GM19397 (cell line): ENCODE measurements at regions not wholly inside any gene's neighbourhood (a gene's known extent, or its start where the extent isn't known, plus 50 kb on each side); places are given as distances from the start of the nearest gene placed in this dataset.
"Not testable (repeated sequence)": the region's sequence is repeated elsewhere in the genome, so short reads cannot be mapped to it uniquely, and the experiment has no call there.

ENCODE experiments used
- ATAC-seq: cut with Tn5 transposase; IDR thresholded peaks from one replicate; pipeline ENCODE4 v1.9.1; 2021; ENCODE audit warnings: mild to moderate bottlenecking, moderate library complexity; ENCODE audit not compliant: unreplicated experiment

- ATAC-seq = no peak
Measured at GRCh38 chr6:147951726-147952125, 390.9 kb upstream of the SASH1 start.

- no peak for ATAC-seq
Measured at GRCh38 chr6:147954938-147955337, 387.7 kb upstream of the SASH1 start.

- ATAC-seq = no peak
Measured at GRCh38 chr6:147958683-147959082, 384.0 kb upstream of the SASH1 start.

- ATAC-seq = no peak
Measured at GRCh38 chr6:147961481-147962141, 381.0 kb upstream of the SASH1 start.

- not testable (repeated sequence) for ATAC-seq
Measured at GRCh38 chr6:147965448-147965847, 377.2 kb upstream of the SASH1 start.

- no peak for ATAC-seq
Measured at GRCh38 chr6:147970970-147971369, 371.7 kb upstream of the SASH1 start.

GRCh38 chr6:147972448-147972847 lies 370.2 kb upstream of the SASH1 start:
- no peak for ATAC-seq

GRCh38 chr6:147973806-147974205 lies 368.8 kb upstream of the SASH1 start:
- no peak for ATAC-seq

GRCh38 chr6:147974376-147974775 lies 368.3 kb upstream of the SASH1 start:
- no peak for ATAC-seq

- no peak for ATAC-seq
Measured at GRCh38 chr6:147977851-147978465, 364.7 kb upstream of the SASH1 start.

- ATAC-seq = no peak
Measured at GRCh38 chr6:147979966-147980365, 362.7 kb upstream of the SASH1 start.

- ATAC-seq = no peak
Measured at GRCh38 chr6:147983581-147984366, 358.9 kb upstream of the SASH1 start.

GRCh38 chr6:147986846-147987245 lies 355.8 kb upstream of the SASH1 start:
- no peak for ATAC-seq

- no peak for ATAC-seq
Measured at GRCh38 chr6:147990159-147990558, 352.5 kb upstream of the SASH1 start.

- no peak for ATAC-seq
Measured at GRCh38 chr6:147991961-147992360, 350.7 kb upstream of the SASH1 start.

GRCh38 chr6:147999001-147999540 lies 343.6 kb upstream of the SASH1 start:
- ATAC-seq = no peak

- ATAC-seq = no peak
Measured at GRCh38 chr6:148001844-148002642, 340.6 kb upstream of the SASH1 start.

GRCh38 chr6:148004651-148005050 lies 338.0 kb upstream of the SASH1 start:
- no peak for ATAC-seq

- no peak for ATAC-seq
Measured at GRCh38 chr6:148005806-148006205, 336.8 kb upstream of the SASH1 start.

GRCh38 chr6:148010516-148010915 lies 332.1 kb upstream of the SASH1 start:
- ATAC-seq = not testable (repeated sequence)

GRCh38 chr6:148016013-148016412 lies 326.6 kb upstream of the SASH1 start:
- ATAC-seq = no peak
